PC-9 (cell line): ENCODE measurements at regions not wholly inside any gene's neighbourhood (a gene's known extent, or its start where the extent isn't known, plus 50 kb on each side); places are given as distances from the start of the nearest gene placed in this dataset.

Experiments used
- BruUV-seq: library from RNA; stranded (reverse); fragments of 400-500 nt; replicated peaks from 2 replicates; lab custom pipeline; 2021; lab: Mats Ljungman, UMichigan
- CTCF ChIA-PET: fragments of 300-600 bp; sonication (Branson Sonifier 250); formaldehyde crosslinking; loops from one replicate; lab custom pipeline; 2022; ENCODE audit warnings: antibody characterized with exemption; lab: Charles Lee
- POLR2A ChIA-PET: fragments of 300-600 bp; sonication (Branson Sonifier 250); formaldehyde crosslinking; loops from one replicate; lab custom pipeline; 2022; ENCODE audit warnings: antibody characterized with exemption; ENCODE audit not compliant: unreplicated experiment; lab: Charles Lee
- DNase-seq, 2 experiments: peaks; one replicate each; pipeline versions ENCODE4 v3.0.0 to v3.0.0-alpha.2; 2015 to 2022; ENCODE audit warnings: mixed read lengths in 1 of 2
- H2AFZ ChIP-seq: fragments of 200-600 bp; sonication (generic); 2 replicates; pipeline ENCODE4 v1.8.1; 2017; ENCODE audit warnings: antibody characterized with exemption
- H3F3A ChIP-seq: fragments of 200-600 bp; sonication (generic); 2 replicates; pipeline ENCODE4 v1.8.1; 2017; ENCODE audit warnings: antibody characterized with exemption, mild to moderate bottlenecking, low read depth; ENCODE audit not compliant: insufficient read depth
- H3K27ac ChIP-seq: fragments of 200-600 bp; sonication (generic); 2 replicates; pipeline ENCODE4 v1.6.1; 2016; ENCODE audit warnings: mixed run types
- H3K27me3 ChIP-seq: fragments of 200-600 bp; sonication (generic); 2 replicates; pipeline ENCODE4 v1.6.1; 2016; ENCODE audit warnings: low read depth, mixed run types; ENCODE audit not compliant: insufficient read depth
- H3K36me3 ChIP-seq: fragments of 200-600 bp; sonication (generic); 2 replicates; pipeline ENCODE4 v1.6.1; 2016; ENCODE audit warnings: low read depth, mixed run types
- H3K4me1 ChIP-seq: fragments of 200-600 bp; sonication (generic); replicated peaks from 2 replicates; pipeline ENCODE4 v1.6.1; 2016; ENCODE audit warnings: mixed run types; ENCODE audit not compliant: insufficient read depth
- H3K4me2 ChIP-seq: fragments of 200-600 bp; sonication (generic); 2 replicates; pipeline ENCODE4 v1.6.1; 2017; ENCODE audit warnings: mixed run types
- H3K4me3 ChIP-seq: fragments of 200-600 bp; sonication (generic); 2 replicates; pipeline ENCODE4 v1.6.1; 2016; ENCODE audit warnings: mixed run types
- H3K79me2 ChIP-seq: fragments of 200-600 bp; sonication (generic); 2 replicates; pipeline ENCODE4 v1.6.1; 2017; ENCODE audit warnings: low read depth, mixed run types
- H3K9me2 ChIP-seq: fragments of 200-600 bp; sonication (generic); 2 replicates; pipeline ENCODE4 v1.8.1; 2017; ENCODE audit warnings: mild to moderate bottlenecking; ENCODE audit not compliant: insufficient read depth
- H3K9me3 ChIP-seq: fragments of 200-600 bp; sonication (generic); 2 replicates; pipeline ENCODE4 v1.8.1; 2016; ENCODE audit warnings: low read depth; ENCODE audit not compliant: insufficient read depth
- H4K20me1 ChIP-seq: fragments of 200-600 bp; sonication (generic); 2 replicates; pipeline ENCODE4 v1.8.1; 2017; ENCODE audit not compliant: insufficient read depth
- EZH2 ChIP-seq: fragments of 200-600 bp; sonication (generic); IDR thresholded peaks from 2 replicates; pipeline ENCODE4 v1.8.0; 2017; ENCODE audit warnings: antibody characterized with exemption, low read depth
- intact Hi-C: fragments of 100-400 bp; cut with micrococcal nuclease; formaldehyde crosslinking; loops from one replicate; pipeline ENCODE4 v1.10.0; 2022; ENCODE audit not compliant: unreplicated experiment
- TF ChIP-seq, protein P1 (sequence below): fragments of 200-600 bp; sonication (generic); conservative IDR thresholded peaks from 2 replicates; pipeline ENCODE4 v1.6.1; 2017; ENCODE audit warnings: mixed run types, antibody characterized with exemption, mild to moderate bottlenecking, moderate library complexity

DNA sequence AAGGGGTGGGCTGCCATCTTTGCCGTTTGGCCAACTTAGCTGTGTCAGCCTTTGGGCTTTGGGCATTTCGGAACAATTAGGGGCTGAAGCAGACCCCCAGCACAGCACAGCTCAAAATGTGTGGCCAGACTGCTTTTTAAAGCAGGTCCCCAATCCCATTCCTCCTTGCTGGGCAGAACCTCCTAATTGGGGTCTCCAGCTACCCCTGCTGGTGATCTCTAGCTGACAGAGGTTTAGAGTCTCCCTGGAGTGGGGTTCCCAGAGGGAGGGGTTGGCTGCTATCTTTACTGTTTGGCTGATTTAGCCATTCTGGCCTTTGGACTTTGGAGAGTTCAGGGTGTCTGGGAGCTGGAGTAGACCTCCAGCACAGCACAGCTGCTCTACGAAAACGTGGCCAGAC, 71.5 kb upstream of the LHCGR start:
- Histone ChIP-seq H3K79me2 (no peaks in the 10 kb centered on the region), H3K9me2 (no peaks in the 10 kb centered on the region; the same call in 1 of the 2 replicates), H2AFZ (no peak overlapping the region), H3F3A (no peaks in the 10 kb centered on the region), H4K20me1 (no peaks in the 10 kb centered on the region), H3K27me3 (peaks cover 12% of the 10 kb centered on the region), H3K4me3 (no peak overlapping the region), H3K4me1 (no peaks in the 10 kb centered on the region), H3K27ac (no peak overlapping the region), H3K9me3 (no peaks in the 10 kb centered on the region), H3K36me3 (no peaks in the 10 kb centered on the region), H3K4me2 (no peak overlapping the region)
- no TSS peak for BruUV-seq
- intact Hi-C loops = no loop called here
- no peak for DNase-seq
- ChIA-PET POLR2A (no interaction called here), CTCF (no interaction called here)
- TF ChIP-seq, protein P1, sequence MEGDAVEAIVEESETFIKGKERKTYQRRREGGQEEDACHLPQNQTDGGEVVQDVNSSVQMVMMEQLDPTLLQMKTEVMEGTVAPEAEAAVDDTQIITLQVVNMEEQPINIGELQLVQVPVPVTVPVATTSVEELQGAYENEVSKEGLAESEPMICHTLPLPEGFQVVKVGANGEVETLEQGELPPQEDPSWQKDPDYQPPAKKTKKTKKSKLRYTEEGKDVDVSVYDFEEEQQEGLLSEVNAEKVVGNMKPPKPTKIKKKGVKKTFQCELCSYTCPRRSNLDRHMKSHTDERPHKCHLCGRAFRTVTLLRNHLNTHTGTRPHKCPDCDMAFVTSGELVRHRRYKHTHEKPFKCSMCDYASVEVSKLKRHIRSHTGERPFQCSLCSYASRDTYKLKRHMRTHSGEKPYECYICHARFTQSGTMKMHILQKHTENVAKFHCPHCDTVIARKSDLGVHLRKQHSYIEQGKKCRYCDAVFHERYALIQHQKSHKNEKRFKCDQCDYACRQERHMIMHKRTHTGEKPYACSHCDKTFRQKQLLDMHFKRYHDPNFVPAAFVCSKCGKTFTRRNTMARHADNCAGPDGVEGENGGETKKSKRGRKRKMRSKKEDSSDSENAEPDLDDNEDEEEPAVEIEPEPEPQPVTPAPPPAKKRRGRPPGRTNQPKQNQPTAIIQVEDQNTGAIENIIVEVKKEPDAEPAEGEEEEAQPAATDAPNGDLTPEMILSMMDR = no peak
- no peak for TF ChIP-seq EZH2

DNA sequence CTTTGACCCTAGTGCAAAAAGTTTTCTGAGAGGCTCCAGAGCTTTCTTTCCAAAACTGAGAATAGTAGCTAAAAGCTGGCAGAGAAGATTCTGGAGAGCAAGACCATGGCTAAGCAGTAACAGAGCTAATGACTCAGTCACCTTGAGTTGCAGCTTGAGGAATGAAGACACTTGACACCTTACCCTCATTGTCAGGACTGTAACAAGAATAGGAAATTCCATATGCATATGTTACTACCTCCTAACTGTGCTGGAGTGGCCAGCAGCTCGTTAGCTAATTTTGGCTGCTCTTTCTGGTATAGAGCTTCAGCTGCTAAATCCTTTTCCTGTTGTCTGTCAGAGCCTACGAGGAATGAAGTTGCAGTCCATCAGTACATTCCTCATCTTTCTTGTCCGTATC, 68.6 kb upstream of the LHCGR start:
- Histone ChIP-seq H2AFZ (no peak overlapping the region), H3K27me3 (peaks cover 13% of the 10 kb centered on the region), H3F3A (no peaks in the 10 kb centered on the region), H3K9me3 (no peaks in the 10 kb centered on the region), H3K4me3 (no peak overlapping the region), H3K9me2 (no peaks in the 10 kb centered on the region), H3K27ac (no peak overlapping the region), H3K79me2 (no peaks in the 10 kb centered on the region), H3K4me1 (no peaks in the 10 kb centered on the region), H3K4me2 (no peak overlapping the region), H4K20me1 (no peaks in the 10 kb centered on the region), H3K36me3 (no peaks in the 10 kb centered on the region)
- no peak for TF ChIP-seq EZH2
- TF ChIP-seq, protein P1 = no peak
- POLR2A ChIA-PET = no interaction called here
- intact Hi-C loops = no loop called here
- CTCF ChIA-PET = no interaction called here
- no TSS peak for BruUV-seq
- no peak for DNase-seq

DNA sequence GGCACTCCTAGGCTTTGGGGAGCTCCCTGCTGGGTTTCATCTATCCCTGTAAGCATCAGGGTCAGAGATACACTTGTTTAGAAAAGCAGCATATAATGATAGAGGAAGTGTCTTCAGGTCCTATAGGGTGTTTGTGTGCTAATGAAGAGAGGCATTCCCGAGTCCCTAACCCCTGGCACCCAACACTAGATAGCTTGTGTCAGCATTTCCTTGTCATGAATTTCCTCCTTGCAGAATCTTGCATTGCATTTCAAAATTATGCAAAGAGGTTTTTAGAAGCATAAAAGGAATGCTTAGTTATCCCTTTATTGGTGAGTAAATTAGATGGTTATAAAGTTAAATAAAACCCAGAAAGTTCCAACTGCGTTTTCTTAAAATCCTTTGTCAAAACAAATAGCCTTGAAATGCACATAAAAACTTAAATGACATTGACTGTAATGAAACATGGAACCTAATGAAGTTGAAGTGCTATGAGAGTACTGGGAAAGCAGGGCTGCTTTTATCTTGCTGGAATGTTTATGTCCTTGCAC, 63.7 kb upstream of the LHCGR start:
- Histone ChIP-seq H3K9me2 (no peaks in the 10 kb centered on the region), H3K79me2 (no peaks in the 10 kb centered on the region), H3K4me2 (no peak overlapping the region), H4K20me1 (no peaks in the 10 kb centered on the region), H2AFZ (no peak overlapping the region), H3K36me3 (no peaks in the 10 kb centered on the region), H3K4me3 (no peak overlapping the region), H3F3A (no peaks in the 10 kb centered on the region), H3K9me3 (no peaks in the 10 kb centered on the region), H3K4me1 (no peaks in the 10 kb centered on the region), H3K27ac (no peak overlapping the region), H3K27me3 (0 out of 2 replicates have a peak, but pooled peaks cover 17% of the 10 kb centered on the region)
- no peak for TF ChIP-seq EZH2
- TF ChIP-seq, protein P1 = no peak
- no TSS peak for BruUV-seq
- no peak for DNase-seq
- intact Hi-C loops = no loop called here
- POLR2A ChIA-PET = no interaction called here
- CTCF ChIA-PET = no interaction called here
